ENCODE measurements at regions not wholly inside any gene's neighbourhood (a gene's known extent, or its start where the extent isn't known, plus 50 kb on each side); places are given as distances from the start of the nearest gene placed in this dataset.

DNA sequence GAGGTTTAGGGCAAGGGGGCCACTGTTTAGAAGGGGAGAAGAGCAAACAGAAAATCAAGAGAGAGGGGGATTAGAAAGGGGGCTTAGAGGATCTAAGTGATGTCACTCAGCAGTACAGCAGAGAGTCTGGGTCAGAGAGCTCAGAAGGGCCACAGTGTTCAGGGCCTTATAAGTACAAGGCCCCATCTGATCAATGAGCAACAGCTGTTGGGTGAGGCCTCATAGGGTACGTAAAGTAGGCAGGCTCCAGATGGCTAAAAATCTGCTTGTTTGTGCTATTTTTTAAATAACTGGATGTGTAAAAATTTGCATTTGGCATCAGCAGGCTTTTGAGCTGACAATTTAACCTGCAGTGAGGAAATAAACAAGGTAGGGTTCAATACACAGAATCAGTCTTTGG lies 149.8 kb downstream of the SH3BGRL2 start:
- Histone ChIP-seq H3K27me3 (ENCODE audit: control insufficient read depth, insufficient read depth, low read length) (no peaks in the 10 kb centered on the region), H3K4me3 (ENCODE audit: low read depth, low read length) (no peak overlapping the region), H3K36me3 (ENCODE audit: control insufficient read depth, insufficient read depth, low read length) (no peaks in the 10 kb centered on the region)
- TF ChIP-seq CTCF (IDR thresholded peaks at IDR 0.05; ENCODE audit: insufficient read depth, low read length, poor library complexity, severe bottlenecking), result no peak
- no peak for DNase-seq (ENCODE audit: low read depth)

- H3K27me3 ChIP-seq (ENCODE audit: control insufficient read depth, insufficient read depth, low read length), result no peaks in the 10 kb centered on the region
- H3K4me3 ChIP-seq (ENCODE audit: low read depth, low read length), result no peak overlapping the region
- no peaks in the 10 kb centered on the region for H3K36me3 ChIP-seq (ENCODE audit: control insufficient read depth, insufficient read depth, low read length)
- TF ChIP-seq CTCF (IDR thresholded peaks at IDR 0.05; ENCODE audit: insufficient read depth, low read length, poor library complexity, severe bottlenecking), result no peak
- no peak for DNase-seq (ENCODE audit: low read depth)
Observed at GRCh38 chr6:79778816-79779215, 147.7 kb downstream of the SH3BGRL2 start.

DNA sequence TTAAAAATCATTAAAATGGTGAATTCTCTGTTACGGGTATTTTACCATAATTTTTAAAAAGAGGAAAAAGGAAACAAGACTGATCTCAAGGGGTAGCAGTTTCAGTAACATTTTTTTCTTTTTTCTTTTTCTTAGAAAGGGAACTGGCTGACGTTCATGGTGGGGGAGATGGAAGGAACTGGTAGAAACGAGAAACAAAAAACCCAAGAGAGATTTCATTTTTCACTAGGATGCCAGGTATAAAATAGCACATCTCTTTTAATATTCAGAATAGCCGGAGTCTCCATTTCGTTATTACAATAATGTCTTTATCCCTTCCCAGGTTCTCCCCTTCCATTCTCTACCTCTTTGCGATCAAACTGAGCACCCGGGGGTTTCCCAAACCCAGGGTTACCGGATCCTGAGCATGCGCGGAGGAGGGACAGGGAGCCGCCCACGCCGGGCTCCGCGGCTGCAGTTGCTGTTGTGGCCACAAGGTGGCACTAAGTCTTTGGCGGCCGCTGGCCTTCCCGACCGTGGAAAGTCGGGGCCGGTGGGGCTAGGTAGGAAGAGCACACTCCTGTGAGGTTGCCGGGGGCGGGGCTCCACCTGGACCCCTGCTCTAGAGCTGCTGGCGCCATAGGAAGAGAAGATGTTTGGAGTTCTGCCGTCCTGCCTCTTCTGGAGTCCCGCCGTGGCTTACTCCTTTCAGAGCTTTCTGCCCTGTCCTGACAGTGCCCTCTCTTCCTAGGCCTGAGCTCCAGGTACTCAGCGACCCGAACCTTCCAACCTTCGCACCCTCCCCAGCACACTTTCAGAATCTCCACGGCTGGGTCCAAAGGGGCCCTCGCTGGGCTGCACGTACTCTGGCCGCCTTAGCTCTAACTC lies 146.8 kb downstream of the SH3BGRL2 start:
- peak overlapping the region; percentile 24 for H3K4me3 ChIP-seq (ENCODE audit: low read depth, low read length)
- H3K36me3 ChIP-seq (ENCODE audit: control insufficient read depth, insufficient read depth, low read length), result no peaks in the 10 kb centered on the region
- H3K27me3 ChIP-seq (ENCODE audit: control insufficient read depth, insufficient read depth, low read length), result no peaks in the 10 kb centered on the region
- DNase-seq (ENCODE audit: low read depth), result peak; percentile 5
- TF ChIP-seq CTCF (IDR thresholded peaks at IDR 0.05; ENCODE audit: insufficient read depth, low read length, poor library complexity, severe bottlenecking), result peak; percentile 96

GRCh38 chr6:79776076-79776475 lies 144.9 kb downstream of the SH3BGRL2 start:
- no peak for TF ChIP-seq CTCF (IDR thresholded peaks at IDR 0.05; ENCODE audit: insufficient read depth, low read length, poor library complexity, severe bottlenecking)
- no peak overlapping the region for H3K4me3 ChIP-seq (ENCODE audit: low read depth, low read length)
- no peaks in the 10 kb centered on the region for H3K27me3 ChIP-seq (ENCODE audit: control insufficient read depth, insufficient read depth, low read length)
- no peaks in the 10 kb centered on the region for H3K36me3 ChIP-seq (ENCODE audit: control insufficient read depth, insufficient read depth, low read length)
- DNase-seq (ENCODE audit: low read depth), result no peak

- DNase-seq (ENCODE audit: low read depth), result no peak
- no peak for TF ChIP-seq CTCF (IDR thresholded peaks at IDR 0.05; ENCODE audit: insufficient read depth, low read length, poor library complexity, severe bottlenecking)
- no peak overlapping the region for H3K4me3 ChIP-seq (ENCODE audit: low read depth, low read length)
- no peaks in the 10 kb centered on the region for H3K27me3 ChIP-seq (ENCODE audit: control insufficient read depth, insufficient read depth, low read length)
- H3K36me3 ChIP-seq (ENCODE audit: control insufficient read depth, insufficient read depth, low read length), result no peaks in the 10 kb centered on the region
Observed at GRCh38 chr6:79775222-79775621, 144.1 kb downstream of the SH3BGRL2 start.

GRCh38 chr6:79764747-79765146 lies 133.6 kb downstream of the SH3BGRL2 start:
- H3K4me3 ChIP-seq (ENCODE audit: low read depth, low read length), result no peak overlapping the region
- no peaks in the 10 kb centered on the region for H3K27me3 ChIP-seq (ENCODE audit: control insufficient read depth, insufficient read depth, low read length)
- H3K36me3 ChIP-seq (ENCODE audit: control insufficient read depth, insufficient read depth, low read length), result no peaks in the 10 kb centered on the region
- DNase-seq (ENCODE audit: low read depth), result no peak
- TF ChIP-seq CTCF (IDR thresholded peaks at IDR 0.05; ENCODE audit: insufficient read depth, low read length, poor library complexity, severe bottlenecking), result no peak
